Stimulated activated CD8-positive, alpha-beta memory T cell treated with anti-CD3 and anti-CD28 coated beads, Interleukin-7, amount 100 ng/mL, for 24 hours (primary cell): ENCODE measurements at regions not wholly inside any gene's neighbourhood (a gene's known extent, or its start where the extent isn't known, plus 50 kb on each side); places are given as distances from the start of the nearest gene placed in this dataset.

Experiments used
- DNase-seq: peaks from one replicate; pipeline ENCODE4 v3.0.0-alpha.2; 2020; ENCODE audit warnings: low read depth

- DNase-seq, result no peak
These were observed 196.2 kb upstream of the PGRMC2 start for GRCh38 chr4:128483816-128484215.

- DNase-seq, result no peak
These were observed 195.4 kb upstream of the PGRMC2 start for GRCh38 chr4:128483041-128483440.

GRCh38 chr4:128481752-128482480 is 194.3 kb upstream of the PGRMC2 start:
- DNase-seq, result no peak

- no peak for DNase-seq
These were observed 193.3 kb upstream of the PGRMC2 start for GRCh38 chr4:128480945-128481344.

- no peak for DNase-seq
These were observed 189.9 kb upstream of the PGRMC2 start for GRCh38 chr4:128477540-128477939.

GRCh38 chr4:128475597-128475996 is 188.0 kb upstream of the PGRMC2 start:
- DNase-seq, result no peak

GRCh38 chr4:128471576-128471975 is 184.0 kb upstream of the PGRMC2 start:
- DNase-seq, result no peak

GRCh38 chr4:128470492-128471053 is 183.0 kb upstream of the PGRMC2 start:
- DNase-seq, result no peak

GRCh38 chr4:128468123-128468989 is 180.7 kb upstream of the PGRMC2 start:
- no peak for DNase-seq

- DNase-seq, result no peak
These were observed 177.9 kb upstream of the PGRMC2 start for GRCh38 chr4:128465523-128465922.

GRCh38 chr4:128463006-128463405 is 175.4 kb upstream of the PGRMC2 start:
- DNase-seq, result no peak

- DNase-seq, result no peak
These were observed 174.6 kb upstream of the PGRMC2 start for GRCh38 chr4:128462103-128462783.

GRCh38 chr4:128461291-128462102 is 173.9 kb upstream of the PGRMC2 start:
- DNase-seq, result no peak

GRCh38 chr4:128459547-128459946 is 171.9 kb upstream of the PGRMC2 start:
- no peak for DNase-seq

- no peak for DNase-seq
These were observed 171.2 kb upstream of the PGRMC2 start for GRCh38 chr4:128458816-128459215.

- no peak for DNase-seq
These were observed 170.1 kb upstream of the PGRMC2 start for GRCh38 chr4:128457726-128458125.

- DNase-seq, result no peak
These were observed 168.6 kb upstream of the PGRMC2 start for GRCh38 chr4:128456171-128456570.

- no peak for DNase-seq
These were observed 167.9 kb upstream of the PGRMC2 start for GRCh38 chr4:128455480-128455879.

- no peak for DNase-seq
These were observed 167.3 kb upstream of the PGRMC2 start for GRCh38 chr4:128454881-128455280.

- DNase-seq, result peak; percentile 26
These were observed 166.8 kb upstream of the PGRMC2 start for GRCh38 chr4:128454281-128454871.

GRCh38 chr4:128452415-128452814 is 164.8 kb upstream of the PGRMC2 start:
- DNase-seq, result no peak
